OCI-LY7 (cell line): ENCODE measurements at regions not wholly inside any gene's neighbourhood (a gene's known extent, or its start where the extent isn't known, plus 50 kb on each side); places are given as distances from the start of the nearest gene placed in this dataset.
A peak's percentile ranks its signal among the peaks of the same experiment; 100 is the strongest.

ENCODE experiments used
- CTCF ChIP-seq: fragments of 200-600 bp; sonication (generic); conservative IDR thresholded peaks from 2 replicates; pipeline ENCODE4 v1.5.1; 2014; ENCODE audit warnings: mild to moderate bottlenecking, antibody characterized with exemption, low read length, moderate library complexity, mixed read lengths
- EZH2phosphoT487 ChIP-seq: fragments of 200-600 bp; sonication (generic); IDR thresholded peaks from 2 replicates; pipeline ENCODE4 v1.6.1; 2018; ENCODE audit warnings: low read depth, borderline replicate concordance, mild to moderate bottlenecking, mixed run types, antibody characterized with exemption, low read length, moderate library complexity, mixed read lengths

GRCh38 chr1:4027008-4027407 is 126.9 kb upstream of the C1orf174 start:
- TF ChIP-seq CTCF (peak; percentile 49; the same call in 1 of the 2 replicates), EZH2phosphoT487 (no peak)
